Thoracic aorta (tissue), 2 donors: ENCODE measurements at regions not wholly inside any gene's neighbourhood (a gene's known extent, or its start where the extent isn't known, plus 50 kb on each side); places are given as distances from the start of the nearest gene placed in this dataset.

Experiments
- ATAC-seq: fragments of 150-250 bp; one replicate; pipeline ENCODE4 v1.8.0; 2017; ENCODE audit warnings: low read depth; ENCODE audit not compliant: insufficient number of reproducible peaks, low FRiP score
- DNase-seq: peaks from one replicate; pipeline ENCODE4 v3.0.0-alpha.2; 2020; ENCODE audit warnings: low spot score
- H3K27ac ChIP-seq, 2 donors: fragments of 200-600 bp; sonication (generic); 1 replicate in 1 of 2; 2 replicates in 1 of 2; pipeline ENCODE4 v1.5.1; 2016; ENCODE audit warnings: mild to moderate bottlenecking in 2 of 2, moderate library complexity in 2 of 2
- H3K27me3 ChIP-seq: fragments of 200-600 bp; sonication (generic); replicated peaks from 2 replicates; pipeline ENCODE4 v1.6.0; 2016; ENCODE audit warnings: mild to moderate bottlenecking; ENCODE audit not compliant: insufficient read depth
- H3K36me3 ChIP-seq: fragments of 200-600 bp; sonication (generic); one replicate; pipeline ENCODE4 v1.5.1; 2016
- H3K4me1 ChIP-seq, 2 donors: fragments of 200-600 bp; sonication (generic); 1 replicate in 1 of 2; 2 replicates in 1 of 2; pipeline versions ENCODE4 v1.5.1 to v1.6.0; 2016; ENCODE audit warnings: low read depth in 2 of 2, mild to moderate bottlenecking in 1 of 2; ENCODE audit not compliant: control insufficient read depth in 1 of 2
- H3K4me3 ChIP-seq: fragments of 200-600 bp; sonication (generic); 2 replicates; pipeline ENCODE4 v1.5.1; 2016; ENCODE audit warnings: mild to moderate bottlenecking
- H3K9me3 ChIP-seq: fragments of 200-600 bp; sonication (generic); 2 replicates; pipeline ENCODE4 v1.5.1; 2016
- TF ChIP-seq, protein P1 (sequence below): fragments of 200-600 bp; sonication (generic); IDR thresholded peaks from one replicate; pipeline ENCODE4 v1.5.1; 2019; ENCODE audit warnings: antibody characterized with exemption

DNA sequence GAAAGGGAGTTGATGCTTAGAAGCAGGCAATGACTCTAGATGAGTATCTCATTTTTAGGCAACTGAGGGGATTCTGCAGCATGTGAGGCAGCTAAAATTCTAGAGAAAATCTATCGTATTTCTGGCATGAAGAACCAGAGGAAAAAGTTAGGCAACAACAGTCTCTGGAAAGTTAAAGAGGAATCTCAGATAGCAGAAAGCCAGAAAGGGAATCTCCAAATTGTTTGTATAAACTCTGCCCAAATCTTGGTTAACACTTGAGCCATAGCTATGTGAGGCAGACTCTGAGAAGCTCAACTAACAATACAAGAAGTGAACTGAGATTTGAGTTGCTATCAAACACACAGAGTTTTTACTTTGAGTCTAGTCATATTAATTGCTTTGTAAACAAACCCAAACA, 215.8 kb upstream of the FZD8 start:
- TF ChIP-seq, protein P1, sequence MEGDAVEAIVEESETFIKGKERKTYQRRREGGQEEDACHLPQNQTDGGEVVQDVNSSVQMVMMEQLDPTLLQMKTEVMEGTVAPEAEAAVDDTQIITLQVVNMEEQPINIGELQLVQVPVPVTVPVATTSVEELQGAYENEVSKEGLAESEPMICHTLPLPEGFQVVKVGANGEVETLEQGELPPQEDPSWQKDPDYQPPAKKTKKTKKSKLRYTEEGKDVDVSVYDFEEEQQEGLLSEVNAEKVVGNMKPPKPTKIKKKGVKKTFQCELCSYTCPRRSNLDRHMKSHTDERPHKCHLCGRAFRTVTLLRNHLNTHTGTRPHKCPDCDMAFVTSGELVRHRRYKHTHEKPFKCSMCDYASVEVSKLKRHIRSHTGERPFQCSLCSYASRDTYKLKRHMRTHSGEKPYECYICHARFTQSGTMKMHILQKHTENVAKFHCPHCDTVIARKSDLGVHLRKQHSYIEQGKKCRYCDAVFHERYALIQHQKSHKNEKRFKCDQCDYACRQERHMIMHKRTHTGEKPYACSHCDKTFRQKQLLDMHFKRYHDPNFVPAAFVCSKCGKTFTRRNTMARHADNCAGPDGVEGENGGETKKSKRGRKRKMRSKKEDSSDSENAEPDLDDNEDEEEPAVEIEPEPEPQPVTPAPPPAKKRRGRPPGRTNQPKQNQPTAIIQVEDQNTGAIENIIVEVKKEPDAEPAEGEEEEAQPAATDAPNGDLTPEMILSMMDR, result no peak
- no peaks in the 10 kb centered on the region for H3K9me3 ChIP-seq
- H3K4me3 ChIP-seq, result no peak overlapping the region
- peaks cover 4 to 5% of the 10 kb centered on the region in 2 donors for H3K4me1 ChIP-seq
- ATAC-seq (no peak), DNase-seq (no peak)
- no peak overlapping the region for H3K27ac ChIP-seq
- H3K36me3 ChIP-seq, result no peaks in the 10 kb centered on the region
- no peaks in the 10 kb centered on the region for H3K27me3 ChIP-seq

DNA sequence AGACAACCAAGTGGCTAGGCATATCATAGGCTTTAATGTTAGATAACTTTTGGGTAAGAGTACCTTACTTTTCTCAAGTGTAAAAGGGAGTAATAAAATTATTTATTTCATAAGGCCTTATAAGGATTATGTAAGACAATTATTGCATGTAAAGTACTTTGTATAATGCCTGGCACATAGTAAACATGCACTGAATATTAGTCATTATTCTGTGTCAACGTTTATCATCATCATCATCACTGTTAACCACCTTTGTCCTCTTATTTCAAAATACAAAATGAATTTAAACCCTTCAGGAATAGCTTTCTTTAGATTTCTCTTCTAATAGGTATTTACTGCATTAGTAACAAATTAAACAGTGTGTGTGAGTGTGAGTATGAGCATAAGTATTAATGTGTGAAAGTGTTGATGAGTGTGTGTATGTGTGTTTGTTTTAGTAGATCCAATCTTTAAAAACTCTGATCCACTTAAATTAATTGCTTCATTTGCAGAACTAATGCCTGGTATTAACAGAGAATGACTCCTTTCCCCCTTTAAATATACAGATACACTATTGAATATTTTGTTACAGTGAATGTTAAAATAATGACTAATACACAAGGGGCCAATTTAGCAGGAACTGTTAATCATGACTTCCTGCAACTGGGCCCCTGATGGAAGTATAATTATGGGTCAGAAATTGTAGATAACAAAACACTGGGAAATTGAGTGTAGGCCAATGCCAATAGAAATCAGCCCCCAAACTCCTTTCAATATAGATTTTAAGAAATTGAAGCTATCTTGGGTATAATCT, 213.3 kb upstream of the FZD8 start:
- no peak for ATAC-seq
- no peaks in the 10 kb centered on the region for H3K9me3 ChIP-seq

DNA sequence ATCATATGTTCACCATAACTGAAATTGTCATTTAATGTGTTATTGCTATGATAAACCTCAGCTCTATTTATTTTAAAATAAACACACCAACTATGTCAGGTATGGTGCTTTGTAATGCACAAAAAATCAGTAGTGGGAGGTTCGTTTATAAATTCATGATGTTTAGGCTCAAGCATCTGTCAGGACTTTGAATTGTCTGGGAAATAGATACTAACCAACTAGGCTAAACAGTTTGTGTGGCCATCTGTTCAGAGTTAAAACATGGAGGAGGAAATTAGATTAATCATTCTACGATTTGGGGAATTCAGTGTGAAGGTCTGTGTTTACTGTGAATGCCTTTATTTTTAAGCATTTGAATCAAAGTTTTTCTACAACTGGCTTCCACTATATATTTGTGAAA, 212.6 kb upstream of the FZD8 start:
- H3K36me3 ChIP-seq, result no peaks in the 10 kb centered on the region
- DNase-seq (no peak), ATAC-seq (no peak)
- H3K27ac ChIP-seq, result no peak overlapping the region
- TF ChIP-seq, protein P1, result no peak
- no peaks in the 10 kb centered on the region for H3K9me3 ChIP-seq
- H3K27me3 ChIP-seq, result no peaks in the 10 kb centered on the region
- peaks cover 6 to 10% of the 10 kb centered on the region in 2 donors for H3K4me1 ChIP-seq
- H3K4me3 ChIP-seq, result no peak overlapping the region

More for the DNA sequence above, 213.3 kb upstream of the FZD8 start:
- no peak overlapping the region for H3K4me3 ChIP-seq
- DNase-seq, result no peak
- H3K36me3 ChIP-seq, result no peaks in the 10 kb centered on the region
- H3K4me1 ChIP-seq, result peaks cover 4 to 5% of the 10 kb centered on the region in 2 donors
- no peaks in the 10 kb centered on the region for H3K27me3 ChIP-seq
- TF ChIP-seq, protein P1, result no peak
- no peak overlapping the region for H3K27ac ChIP-seq

DNA sequence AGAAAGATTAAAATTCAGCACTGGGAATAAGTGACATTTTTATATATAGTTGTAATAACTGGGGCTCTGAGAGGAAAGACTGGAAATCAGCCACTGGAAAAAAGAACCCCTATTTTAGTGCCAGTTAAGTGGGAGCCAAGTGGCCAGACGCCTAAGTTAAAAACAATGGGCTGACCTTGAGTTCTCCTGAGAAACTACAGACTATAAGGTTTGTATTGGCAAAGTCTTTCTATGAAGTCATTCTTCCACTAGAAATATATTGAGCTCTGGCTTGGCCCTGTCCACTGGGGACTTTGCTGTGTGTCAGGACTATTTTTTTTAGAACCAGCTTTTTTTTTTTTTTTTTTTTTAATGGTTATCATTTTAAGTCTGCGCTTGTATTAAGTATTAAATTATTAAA, 210.6 kb upstream of the FZD8 start:
- DNase-seq (no peak), ATAC-seq (no peak)
- no peak overlapping the region for H3K4me3 ChIP-seq
- H3K9me3 ChIP-seq, result no peaks in the 10 kb centered on the region
- H3K27me3 ChIP-seq, result no peaks in the 10 kb centered on the region
- peaks cover 11 to 26% of the 10 kb centered on the region in 2 donors for H3K4me1 ChIP-seq
- TF ChIP-seq, protein P1, result no peak
- H3K27ac ChIP-seq, result no peak overlapping the region
- no peaks in the 10 kb centered on the region for H3K36me3 ChIP-seq

DNA sequence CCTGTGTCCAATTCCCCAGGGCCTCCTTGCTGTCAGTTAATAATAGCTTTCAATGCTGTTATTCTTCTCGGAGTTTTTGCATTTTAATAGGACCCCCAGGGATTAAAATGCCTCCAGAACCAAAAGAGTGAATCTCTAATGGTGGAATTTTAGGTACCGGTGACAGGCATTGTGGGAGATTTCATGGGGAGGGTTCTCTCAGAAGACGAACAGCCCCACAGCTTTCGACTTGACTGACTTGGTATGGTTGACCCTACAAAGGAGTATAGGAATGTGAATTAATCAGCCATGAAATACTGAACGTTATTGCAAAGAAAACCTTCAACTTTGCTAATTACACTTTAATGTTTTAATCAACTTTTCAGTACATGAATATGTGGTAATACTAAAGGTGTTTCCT, 206.3 kb upstream of the FZD8 start:
- TF ChIP-seq, protein P1, result no peak

More for the DNA sequence above, 206.3 kb upstream of the FZD8 start:
- Histone ChIP-seq H3K4me1 (peaks cover 19 to 37% of the 10 kb centered on the region in 2 donors), H3K36me3 (no peaks in the 10 kb centered on the region), H3K4me3 (no peak overlapping the region), H3K27me3 (no peaks in the 10 kb centered on the region), H3K9me3 (no peaks in the 10 kb centered on the region), H3K27ac (no peak overlapping the region)
- ATAC-seq, result no peak
- DNase-seq, result no peak
